GM06990 (cell line): ENCODE measurements at regions not wholly inside any gene's neighbourhood (a gene's known extent, or its start where the extent isn't known, plus 50 kb on each side); places are given as distances from the start of the nearest gene placed in this dataset.

Experiments
- DNase-seq: peaks from one replicate; pipeline ENCODE4 v3.0.0-alpha.2; 2011; ENCODE audit not compliant: insufficient read length; ENCODE audit errors: extremely low read depth
- H3K27me3 ChIP-seq: replicated peaks from 2 replicates; pipeline ENCODE4 v1.6.0; 2011; ENCODE audit warnings: low read length; ENCODE audit not compliant: control insufficient read depth, insufficient read depth
- H3K36me3 ChIP-seq: 2 replicates; pipeline ENCODE4 v1.5.1; 2011; ENCODE audit warnings: low read length; ENCODE audit not compliant: control insufficient read depth, insufficient read depth
- H3K4me3 ChIP-seq: replicated peaks from 2 replicates; pipeline ENCODE4 v1.5.1; 2011; ENCODE audit warnings: low read depth, mild to moderate bottlenecking, control low read depth, low read length
- TF ChIP-seq, protein P1 (sequence below): IDR thresholded peaks from 2 replicates; pipeline ENCODE4 v1.5.1; 2011; ENCODE audit warnings: low read length, control low read depth, mild to moderate bottlenecking, inconsistent platforms; ENCODE audit not compliant: insufficient read depth, poor library complexity, severe bottlenecking

DNA sequence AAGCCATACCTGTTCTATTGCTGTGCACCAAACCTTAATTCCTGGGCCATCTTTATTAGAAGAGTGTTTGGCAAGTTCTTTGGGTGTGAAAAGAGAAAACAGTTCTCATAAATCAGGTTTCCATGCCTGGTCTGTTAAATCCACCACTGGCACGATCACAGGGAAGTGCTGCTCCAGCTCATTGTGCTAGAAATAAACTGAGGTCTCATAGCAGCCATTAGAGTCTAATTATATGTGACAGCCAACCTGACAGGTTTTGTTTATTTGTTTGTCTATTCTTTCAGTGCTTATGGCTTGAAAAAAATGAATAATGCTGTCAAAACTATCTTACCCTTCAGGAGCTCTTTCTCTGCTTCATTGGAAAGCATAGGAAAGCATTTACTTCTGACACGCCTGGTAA, 147.1 kb upstream of the CNTN6 start:
- no peaks in the 10 kb centered on the region for H3K27me3 ChIP-seq
- no peaks in the 10 kb centered on the region for H3K36me3 ChIP-seq
- TF ChIP-seq, protein P1, sequence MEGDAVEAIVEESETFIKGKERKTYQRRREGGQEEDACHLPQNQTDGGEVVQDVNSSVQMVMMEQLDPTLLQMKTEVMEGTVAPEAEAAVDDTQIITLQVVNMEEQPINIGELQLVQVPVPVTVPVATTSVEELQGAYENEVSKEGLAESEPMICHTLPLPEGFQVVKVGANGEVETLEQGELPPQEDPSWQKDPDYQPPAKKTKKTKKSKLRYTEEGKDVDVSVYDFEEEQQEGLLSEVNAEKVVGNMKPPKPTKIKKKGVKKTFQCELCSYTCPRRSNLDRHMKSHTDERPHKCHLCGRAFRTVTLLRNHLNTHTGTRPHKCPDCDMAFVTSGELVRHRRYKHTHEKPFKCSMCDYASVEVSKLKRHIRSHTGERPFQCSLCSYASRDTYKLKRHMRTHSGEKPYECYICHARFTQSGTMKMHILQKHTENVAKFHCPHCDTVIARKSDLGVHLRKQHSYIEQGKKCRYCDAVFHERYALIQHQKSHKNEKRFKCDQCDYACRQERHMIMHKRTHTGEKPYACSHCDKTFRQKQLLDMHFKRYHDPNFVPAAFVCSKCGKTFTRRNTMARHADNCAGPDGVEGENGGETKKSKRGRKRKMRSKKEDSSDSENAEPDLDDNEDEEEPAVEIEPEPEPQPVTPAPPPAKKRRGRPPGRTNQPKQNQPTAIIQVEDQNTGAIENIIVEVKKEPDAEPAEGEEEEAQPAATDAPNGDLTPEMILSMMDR, result no peak
- no peak for DNase-seq
- H3K4me3 ChIP-seq, result no peak overlapping the region

DNA sequence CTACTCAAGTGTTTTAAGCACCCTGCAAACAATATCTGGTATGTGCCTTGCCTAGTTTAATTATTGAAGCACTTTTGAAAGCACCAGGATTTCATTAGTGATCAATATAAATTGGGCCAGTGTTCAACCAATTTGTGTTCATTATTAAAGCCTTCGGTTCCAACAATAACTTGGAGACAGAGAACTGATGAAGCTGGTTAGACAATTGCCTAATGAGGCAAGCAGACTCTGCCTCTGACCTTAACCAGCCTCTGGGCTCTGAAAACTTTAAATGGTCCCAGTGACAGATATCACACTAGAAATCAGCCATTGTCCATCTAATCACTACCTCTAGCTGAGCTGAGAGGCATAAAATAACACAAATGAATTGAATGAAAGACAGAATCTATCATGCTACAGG, 139.9 kb upstream of the CNTN6 start:
- TF ChIP-seq, protein P1, result no peak
- no peaks in the 10 kb centered on the region for H3K36me3 ChIP-seq
- no peaks in the 10 kb centered on the region for H3K27me3 ChIP-seq
- no peak overlapping the region for H3K4me3 ChIP-seq
- no peak for DNase-seq

DNA sequence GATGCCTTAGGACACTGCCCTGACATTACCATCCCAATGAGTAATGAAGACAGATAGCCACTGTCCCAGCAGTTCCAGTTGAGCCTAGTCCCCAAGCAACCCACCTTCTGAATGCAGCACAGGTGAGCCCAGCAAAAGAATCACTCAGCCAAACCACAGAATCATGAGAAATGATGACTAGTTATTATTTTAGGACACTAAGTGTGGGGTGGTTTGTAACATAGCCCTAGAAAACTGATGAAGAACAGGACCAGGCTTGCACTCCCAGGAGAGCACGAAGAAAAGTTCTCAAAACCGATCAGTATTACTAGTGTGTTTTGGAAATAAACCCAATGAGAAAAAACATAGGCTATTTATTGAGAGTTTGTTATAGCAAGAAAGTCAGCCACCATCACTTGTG, 129.6 kb upstream of the CNTN6 start:
- TF ChIP-seq, protein P1, result no peak
- no peak for DNase-seq
- Histone ChIP-seq H3K4me3 (no peak overlapping the region), H3K36me3 (no peaks in the 10 kb centered on the region), H3K27me3 (no peaks in the 10 kb centered on the region)

DNA sequence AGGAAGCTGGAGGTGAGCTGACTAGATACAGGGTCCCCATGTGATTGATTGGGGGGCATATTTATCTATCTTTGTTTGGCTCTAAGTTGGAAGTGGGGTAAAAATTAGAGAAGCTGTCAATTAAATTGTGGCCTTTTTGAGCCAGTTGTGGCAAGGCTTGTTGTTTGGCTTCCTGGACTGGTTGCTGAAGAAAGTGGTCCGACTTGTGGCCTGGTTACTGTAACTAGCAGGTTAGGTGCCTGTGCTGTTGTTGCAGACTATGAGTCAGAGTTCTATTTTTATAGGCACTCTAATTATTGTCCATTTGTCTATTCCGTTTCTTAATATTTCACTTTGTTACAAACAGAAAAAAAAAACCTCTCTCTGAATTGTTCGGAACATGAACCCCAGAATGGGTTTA, 129.1 kb upstream of the CNTN6 start:
- Histone ChIP-seq H3K4me3 (no peak overlapping the region), H3K27me3 (no peaks in the 10 kb centered on the region), H3K36me3 (no peaks in the 10 kb centered on the region)
- DNase-seq, result no peak
- TF ChIP-seq, protein P1, result no peak

DNA sequence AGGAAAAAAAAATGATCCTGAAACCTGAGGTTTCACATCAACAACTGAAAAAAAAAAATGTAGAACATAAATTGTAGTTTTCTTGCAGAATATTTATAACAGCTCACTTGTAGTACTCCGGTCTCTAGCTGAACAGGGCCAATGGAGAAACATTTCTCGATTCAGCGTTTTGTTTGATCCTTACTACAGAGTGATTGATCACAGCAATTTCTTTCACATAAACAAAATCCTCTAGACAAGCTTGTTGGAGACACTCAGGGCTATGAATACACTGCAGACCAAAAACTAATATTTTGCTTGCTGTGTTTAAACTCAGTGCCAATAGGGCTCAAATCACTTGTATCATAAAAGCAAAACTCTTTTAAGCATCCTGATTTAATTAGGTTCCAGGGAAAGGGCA, 127.0 kb upstream of the CNTN6 start:
- DNase-seq, result no peak
- Histone ChIP-seq H3K36me3 (no peaks in the 10 kb centered on the region), H3K27me3 (no peaks in the 10 kb centered on the region), H3K4me3 (no peak overlapping the region)
- TF ChIP-seq, protein P1, result no peak

DNA sequence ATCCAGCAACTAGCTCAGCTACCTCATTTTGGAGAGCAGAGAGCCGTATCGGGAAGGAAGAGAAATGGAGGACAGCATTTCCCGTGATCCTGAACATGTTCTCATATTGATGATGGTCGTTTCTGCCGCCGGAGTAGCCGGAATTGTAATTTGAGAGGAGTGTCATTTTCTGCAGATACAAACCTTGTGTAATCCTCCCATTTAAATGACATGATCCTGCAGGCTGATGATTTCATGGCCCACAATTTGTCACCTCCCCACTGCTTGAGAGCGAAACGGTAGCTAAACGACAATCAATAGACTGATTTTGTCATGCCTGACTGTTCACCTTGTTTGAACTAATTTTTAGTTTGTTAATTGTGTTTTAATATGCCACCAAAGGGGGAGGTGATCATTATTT, 126.5 kb upstream of the CNTN6 start:
- TF ChIP-seq, protein P1, result no peak
- H3K36me3 ChIP-seq, result no peaks in the 10 kb centered on the region
- H3K4me3 ChIP-seq, result no peak overlapping the region
- no peak for DNase-seq
- no peaks in the 10 kb centered on the region for H3K27me3 ChIP-seq
